Liver (tissue), 8 donors: ENCODE measurements at regions not wholly inside any gene's neighbourhood (a gene's known extent, or its start where the extent isn't known, plus 50 kb on each side); places are given as distances from the start of the nearest gene placed in this dataset.

Source experiments
- DNase-seq: peaks from one replicate; pipeline ENCODE4 v3.0.0-alpha.2; 2017; ENCODE audit warnings: low spot score
- H3K27ac ChIP-seq, 2 donors: one replicate each; pipeline ENCODE4 v1.7.0; 2013; ENCODE audit warnings: inconsistent platforms in 2 of 2, low read length in 2 of 2, control low read depth in 1 of 2, low read depth in 1 of 2, mild to moderate bottlenecking in 1 of 2
- H3K27me3 ChIP-seq, 4 donors: one replicate each; pipeline versions ENCODE4 v1.6.1 to v1.7.0; 2013; ENCODE audit warnings: low read length in 3 of 4, inconsistent platforms in 1 of 4, mild to moderate bottlenecking in 1 of 4, moderate library complexity in 1 of 4; ENCODE audit not compliant: control insufficient read depth in 4 of 4, insufficient read depth in 4 of 4
- H3K36me3 ChIP-seq, 4 donors: one replicate each; pipeline versions ENCODE4 v1.6.1 to v1.7.0; 2013; ENCODE audit warnings: low read length in 3 of 4, mild to moderate bottlenecking in 3 of 4, low read depth in 1 of 4, moderate library complexity in 1 of 4; ENCODE audit not compliant: control insufficient read depth in 4 of 4, insufficient read depth in 3 of 4
- H3K4me1 ChIP-seq, 4 donors: one replicate each; pipeline versions ENCODE4 v1.6.1 to v1.7.0; 2013; ENCODE audit warnings: low read length in 3 of 4, mild to moderate bottlenecking in 3 of 4, moderate library complexity in 1 of 4; ENCODE audit not compliant: control insufficient read depth in 4 of 4, insufficient read depth in 4 of 4
- H3K4me3 ChIP-seq, 3 donors: one replicate each; pipeline versions ENCODE4 v1.6.1 to v1.7.0; 2013; ENCODE audit warnings: low read length in 3 of 3, control low read depth in 1 of 3, low read depth in 1 of 3, mild to moderate bottlenecking in 1 of 3
- H3K9ac ChIP-seq, 2 donors: one replicate each; pipeline ENCODE4 v1.7.0; 2013; ENCODE audit warnings: low read length in 2 of 2, mild to moderate bottlenecking in 2 of 2, moderate library complexity in 2 of 2, control low read depth in 1 of 2, low read depth in 1 of 2
- H3K9me3 ChIP-seq, 4 donors: one replicate each; pipeline versions ENCODE4 v1.6.1 to v1.7.0; 2013; ENCODE audit warnings: low read length in 3 of 4; ENCODE audit not compliant: control insufficient read depth in 4 of 4
- ATF3 ChIP-seq: IDR thresholded peaks from 2 replicates; pipeline ENCODE4 v1.6.1; 2016; ENCODE audit warnings: antibody characterized with exemption
- EGR1 ChIP-seq, 2 donors: IDR thresholded peaks; 2 replicates each; pipeline ENCODE4 v1.6.1; 2016 to 2018; ENCODE audit warnings: antibody characterized with exemption in 2 of 2, low read depth in 2 of 2
- FOXA1 ChIP-seq: IDR thresholded peaks from 2 replicates; pipeline ENCODE4 v1.6.1; 2016; ENCODE audit warnings: antibody characterized with exemption
- FOXA2 ChIP-seq: IDR thresholded peaks from 2 replicates; pipeline ENCODE4 v1.6.1; 2016; ENCODE audit warnings: antibody characterized with exemption
- GABPA ChIP-seq, 2 donors: IDR thresholded peaks in 1 of 2; conservative IDR thresholded peaks in 1 of 2; 2 replicates each; pipeline ENCODE4 v1.6.1; 2016; ENCODE audit warnings: antibody characterized with exemption in 2 of 2, mild to moderate bottlenecking in 1 of 2, moderate library complexity in 1 of 2
- HNF4A ChIP-seq, 2 donors: conservative IDR thresholded peaks; 2 replicates each; pipeline ENCODE4 v1.6.1; 2016; ENCODE audit warnings: antibody characterized with exemption in 2 of 2, mild to moderate bottlenecking in 2 of 2
- HNF4G ChIP-seq: IDR thresholded peaks from 2 replicates; pipeline ENCODE4 v1.6.1; 2016; ENCODE audit warnings: antibody characterized with exemption
- JUND ChIP-seq, 2 donors: IDR thresholded peaks; 2 replicates each; pipeline ENCODE4 v1.6.1; 2016; ENCODE audit warnings: antibody characterized with exemption in 2 of 2
- MAX ChIP-seq: IDR thresholded peaks from 2 replicates; pipeline ENCODE4 v1.6.1; 2016; ENCODE audit warnings: antibody characterized with exemption
- NR2F2 ChIP-seq: IDR thresholded peaks from 2 replicates; pipeline ENCODE4 v1.6.1; 2016; ENCODE audit warnings: antibody characterized with exemption
- RAD21 ChIP-seq, 2 donors: IDR thresholded peaks; 2 replicates each; pipeline ENCODE4 v1.6.1; 2016; ENCODE audit warnings: antibody characterized with exemption in 2 of 2, mild to moderate bottlenecking in 2 of 2
- RXRA ChIP-seq, 2 donors: IDR thresholded peaks; 2 replicates each; pipeline ENCODE4 v1.6.1; 2017 to 2018; ENCODE audit warnings: antibody characterized with exemption in 2 of 2, mild to moderate bottlenecking in 1 of 2
- SP1 ChIP-seq: IDR thresholded peaks from 2 replicates; pipeline ENCODE4 v1.6.1; 2018; ENCODE audit warnings: antibody characterized with exemption, mild to moderate bottlenecking
- TAF1 ChIP-seq: conservative IDR thresholded peaks from 2 replicates; pipeline ENCODE4 v1.6.1; 2016; ENCODE audit warnings: antibody characterized with exemption, mild to moderate bottlenecking
- YY1 ChIP-seq: IDR thresholded peaks from 2 replicates; pipeline ENCODE4 v1.6.1; 2016; ENCODE audit warnings: antibody characterized with exemption, mild to moderate bottlenecking
- ZBTB33 ChIP-seq: IDR thresholded peaks from 2 replicates; pipeline ENCODE4 v1.6.1; 2016; ENCODE audit warnings: antibody characterized with exemption
- WGBS: extraction: QIAGEN DNeasy Blood & Tissue Kit; methylation state at CpG from one replicate; pipeline ENCODE4 v1.1.7; 2013; 5-methylcytosine and 5-hydroxymethylcytosine counted together
- TF ChIP-seq, protein P1 (sequence below): IDR thresholded peaks from 2 replicates; pipeline ENCODE4 v1.6.1; 2016; ENCODE audit warnings: antibody characterized with exemption, mild to moderate bottlenecking
- TF ChIP-seq, protein P2 (sequence below): fragments of 150-350 bp; IDR thresholded peaks from 2 replicates; pipeline ENCODE4 v1.5.1; 2017; ENCODE audit warnings: improper control_type of control experiment, low read depth, low read length; ENCODE audit not compliant: missing input control
- donor health status: healthy.
- donor health status: healthy.
- donor health status: healthy.
- donor health status: healthy.
- donor health status: healthy.

GRCh38 chr1:195915826-195916225 lies 692.4 kb downstream of the KCNT2 start (continued):
- TF ChIP-seq ZBTB33 (no peak), MAX (no peak), HNF4A (conservative IDR thresholded peaks at IDR 0.05) (no peak), TAF1 (no peak)

DNA sequence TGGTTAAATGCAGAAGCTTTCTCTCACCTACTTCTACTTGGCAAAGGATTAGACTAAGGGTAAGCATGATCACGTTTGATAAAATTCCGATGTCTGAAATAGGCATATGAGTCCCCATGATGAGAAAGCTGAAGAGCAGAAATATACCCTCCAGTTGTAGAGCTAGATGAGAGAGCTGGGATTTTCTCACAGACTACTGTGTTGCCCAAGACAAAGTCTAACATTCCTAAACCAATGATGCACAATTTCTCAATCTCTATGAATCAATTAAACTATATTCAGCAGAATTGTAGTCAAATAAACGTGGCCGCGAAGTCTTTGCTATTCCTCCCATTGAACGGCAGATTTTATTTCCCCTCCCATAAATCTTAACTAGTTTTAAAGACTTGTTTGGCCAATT lies 699.2 kb downstream of the KCNT2 start:
- TF ChIP-seq GABPA (IDR thresholded peaks at IDR 0.05 in 1 of 2, conservative IDR thresholded peaks at IDR 0.05 in 1 of 2) (no peak), ZBTB33 (no peak), EGR1 (IDR thresholded peaks at IDR 0.05; ENCODE audit: low read depth in 2 of 2) (no peak), RXRA (IDR thresholded peaks at IDR 0.05) (no peak), HNF4G (no peak), SP1 (no peak), ATF3 (no peak), RAD21 (IDR thresholded peaks at IDR 0.05) (no peak), TAF1 (no peak), NR2F2 (no peak), FOXA2 (no peak), MAX (no peak), HNF4A (conservative IDR thresholded peaks at IDR 0.05) (no peak), JUND (IDR thresholded peaks at IDR 0.05) (no peak), FOXA1 (no peak), YY1 (no peak)
- TF ChIP-seq, protein P1, sequence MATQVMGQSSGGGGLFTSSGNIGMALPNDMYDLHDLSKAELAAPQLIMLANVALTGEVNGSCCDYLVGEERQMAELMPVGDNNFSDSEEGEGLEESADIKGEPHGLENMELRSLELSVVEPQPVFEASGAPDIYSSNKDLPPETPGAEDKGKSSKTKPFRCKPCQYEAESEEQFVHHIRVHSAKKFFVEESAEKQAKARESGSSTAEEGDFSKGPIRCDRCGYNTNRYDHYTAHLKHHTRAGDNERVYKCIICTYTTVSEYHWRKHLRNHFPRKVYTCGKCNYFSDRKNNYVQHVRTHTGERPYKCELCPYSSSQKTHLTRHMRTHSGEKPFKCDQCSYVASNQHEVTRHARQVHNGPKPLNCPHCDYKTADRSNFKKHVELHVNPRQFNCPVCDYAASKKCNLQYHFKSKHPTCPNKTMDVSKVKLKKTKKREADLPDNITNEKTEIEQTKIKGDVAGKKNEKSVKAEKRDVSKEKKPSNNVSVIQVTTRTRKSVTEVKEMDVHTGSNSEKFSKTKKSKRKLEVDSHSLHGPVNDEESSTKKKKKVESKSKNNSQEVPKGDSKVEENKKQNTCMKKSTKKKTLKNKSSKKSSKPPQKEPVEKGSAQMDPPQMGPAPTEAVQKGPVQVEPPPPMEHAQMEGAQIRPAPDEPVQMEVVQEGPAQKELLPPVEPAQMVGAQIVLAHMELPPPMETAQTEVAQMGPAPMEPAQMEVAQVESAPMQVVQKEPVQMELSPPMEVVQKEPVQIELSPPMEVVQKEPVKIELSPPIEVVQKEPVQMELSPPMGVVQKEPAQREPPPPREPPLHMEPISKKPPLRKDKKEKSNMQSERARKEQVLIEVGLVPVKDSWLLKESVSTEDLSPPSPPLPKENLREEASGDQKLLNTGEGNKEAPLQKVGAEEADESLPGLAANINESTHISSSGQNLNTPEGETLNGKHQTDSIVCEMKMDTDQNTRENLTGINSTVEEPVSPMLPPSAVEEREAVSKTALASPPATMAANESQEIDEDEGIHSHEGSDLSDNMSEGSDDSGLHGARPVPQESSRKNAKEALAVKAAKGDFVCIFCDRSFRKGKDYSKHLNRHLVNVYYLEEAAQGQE, result no peak
- TF ChIP-seq, protein P2, sequence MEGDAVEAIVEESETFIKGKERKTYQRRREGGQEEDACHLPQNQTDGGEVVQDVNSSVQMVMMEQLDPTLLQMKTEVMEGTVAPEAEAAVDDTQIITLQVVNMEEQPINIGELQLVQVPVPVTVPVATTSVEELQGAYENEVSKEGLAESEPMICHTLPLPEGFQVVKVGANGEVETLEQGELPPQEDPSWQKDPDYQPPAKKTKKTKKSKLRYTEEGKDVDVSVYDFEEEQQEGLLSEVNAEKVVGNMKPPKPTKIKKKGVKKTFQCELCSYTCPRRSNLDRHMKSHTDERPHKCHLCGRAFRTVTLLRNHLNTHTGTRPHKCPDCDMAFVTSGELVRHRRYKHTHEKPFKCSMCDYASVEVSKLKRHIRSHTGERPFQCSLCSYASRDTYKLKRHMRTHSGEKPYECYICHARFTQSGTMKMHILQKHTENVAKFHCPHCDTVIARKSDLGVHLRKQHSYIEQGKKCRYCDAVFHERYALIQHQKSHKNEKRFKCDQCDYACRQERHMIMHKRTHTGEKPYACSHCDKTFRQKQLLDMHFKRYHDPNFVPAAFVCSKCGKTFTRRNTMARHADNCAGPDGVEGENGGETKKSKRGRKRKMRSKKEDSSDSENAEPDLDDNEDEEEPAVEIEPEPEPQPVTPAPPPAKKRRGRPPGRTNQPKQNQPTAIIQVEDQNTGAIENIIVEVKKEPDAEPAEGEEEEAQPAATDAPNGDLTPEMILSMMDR, result no peak
- WGBS, result 92% methylated on average over 6 of the region's 6 CpGs
- Histone ChIP-seq H3K9me3 (no peaks in the 10 kb centered on the region), H3K4me3 (no peak overlapping the region), H3K9ac (no peak overlapping the region), H3K4me1 (no peaks in the 10 kb centered on the region), H3K27ac (no peak overlapping the region), H3K36me3 (no peaks in the 10 kb centered on the region), H3K27me3 (no peaks in the 10 kb centered on the region)
- no peak for DNase-seq
